ENCODE measurements at regions not wholly inside any gene's neighbourhood (a gene's known extent, or its start where the extent isn't known, plus 50 kb on each side); places are given as distances from the start of the nearest gene placed in this dataset.

DNA sequence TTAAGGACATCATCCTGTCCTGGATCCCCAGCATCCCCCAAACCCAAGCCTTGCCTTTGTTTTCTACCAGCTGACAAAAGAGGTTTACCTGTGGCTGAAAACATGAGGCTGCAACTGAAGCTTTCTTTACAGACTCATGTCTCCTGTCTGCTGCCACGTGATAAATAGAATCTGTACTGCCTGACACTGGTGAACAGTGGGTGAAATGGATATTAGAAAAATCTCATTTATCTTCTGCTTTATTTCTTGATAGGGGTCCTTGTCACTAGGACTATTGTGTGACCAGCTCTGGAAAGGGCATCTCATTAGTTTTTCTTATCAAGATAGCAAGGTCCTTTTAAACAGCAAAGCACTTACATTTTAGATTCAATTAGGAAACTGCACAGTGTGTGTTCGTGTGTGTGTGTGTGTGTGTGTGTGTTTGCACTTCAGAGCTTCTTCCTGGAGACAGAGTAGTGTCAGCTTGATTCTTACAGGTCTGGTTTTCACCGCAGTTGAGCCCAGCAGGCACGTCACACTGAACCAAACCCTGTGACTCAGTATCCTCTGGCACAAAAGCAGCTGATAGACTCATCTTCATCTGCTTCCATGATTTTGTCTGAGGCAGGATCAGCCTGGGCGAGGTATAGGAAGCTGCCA lies 373.5 kb upstream of the CELF2 start:
- no peak for DNase-seq (ENCODE audit: low spot score)

DNA sequence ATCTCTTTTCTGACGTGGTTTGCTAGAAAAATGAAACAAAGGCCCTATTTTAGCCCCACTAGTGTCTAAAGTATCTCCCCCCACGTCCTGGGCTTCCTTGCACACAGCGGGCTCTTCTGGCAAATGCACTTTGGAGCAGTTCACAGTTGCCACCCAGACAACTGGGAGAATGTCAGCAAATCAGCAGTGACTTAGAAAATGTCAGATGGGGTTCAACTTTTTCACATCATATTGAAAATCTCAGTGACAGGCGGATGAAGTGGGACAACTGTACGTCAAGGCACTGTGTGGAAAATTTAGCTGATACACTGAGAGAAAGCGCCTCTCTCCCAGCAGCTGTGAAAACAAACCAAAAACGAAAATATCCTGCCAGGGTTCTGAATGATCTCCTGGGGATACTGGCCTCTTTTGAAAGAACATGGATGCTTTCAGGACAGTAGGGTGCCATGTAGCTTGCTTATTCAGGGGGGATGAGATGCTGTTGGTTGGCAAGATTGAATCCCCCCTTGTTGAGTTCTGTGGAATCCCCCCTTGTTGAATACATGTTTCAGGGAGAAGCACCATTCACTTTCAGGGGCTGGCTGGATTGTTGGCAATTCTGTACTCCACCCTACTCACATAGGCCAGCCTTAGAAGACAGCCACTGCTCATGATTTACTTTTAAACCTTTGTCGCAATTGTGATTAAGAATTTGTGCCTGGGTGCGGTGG lies 372.8 kb upstream of the CELF2 start:
- no peak for DNase-seq (ENCODE audit: low spot score)

DNA sequence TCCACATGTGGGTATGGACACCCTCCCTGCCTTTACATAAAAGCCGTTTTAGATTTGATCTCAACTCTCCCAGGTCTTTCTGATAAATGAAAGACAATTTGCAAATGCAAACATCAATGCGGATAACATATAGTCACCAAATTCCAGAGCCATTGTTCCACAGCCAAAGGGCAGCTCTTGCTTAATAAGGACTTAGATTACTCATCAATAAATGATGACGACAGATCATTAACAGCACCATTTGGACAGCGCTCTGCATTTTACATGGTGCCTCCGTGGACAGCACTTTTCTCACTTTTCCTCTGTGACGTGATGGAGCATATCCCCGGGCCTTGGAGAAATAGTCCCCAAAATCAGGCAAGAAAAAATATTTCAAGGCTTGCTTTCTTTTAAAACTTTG lies 370.3 kb upstream of the CELF2 start:
- DNase-seq (ENCODE audit: low spot score), result no peak

DNA sequence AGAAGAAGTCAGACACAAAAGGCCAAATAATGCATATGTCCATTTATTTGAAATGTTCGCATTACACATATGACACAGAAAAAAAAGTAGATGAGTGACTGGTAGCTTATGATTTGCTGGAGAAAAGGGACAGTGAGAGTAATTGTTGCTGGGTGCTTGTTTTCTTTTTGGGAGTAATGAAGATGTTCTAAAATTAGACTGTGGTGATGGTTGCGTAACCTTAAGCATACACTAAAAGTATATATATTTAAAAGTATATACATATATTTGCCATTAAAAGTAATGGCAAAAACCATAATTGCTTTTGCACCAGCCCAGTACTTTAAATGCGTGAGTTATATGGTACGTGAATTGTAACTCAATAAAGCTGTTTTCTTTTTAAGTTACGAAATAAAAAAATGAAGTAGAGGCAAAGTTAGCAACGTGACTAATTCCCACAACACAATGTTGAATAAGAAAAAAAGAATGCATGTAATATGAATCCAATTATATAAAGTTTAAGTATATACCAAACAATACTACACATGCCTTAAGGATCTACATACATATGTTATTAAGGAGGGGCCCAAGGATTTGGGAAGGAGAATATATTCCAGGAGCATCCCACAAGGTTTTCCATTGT lies 360.4 kb upstream of the CELF2 start:
- DNase-seq (ENCODE audit: low spot score), result no peak

DNA sequence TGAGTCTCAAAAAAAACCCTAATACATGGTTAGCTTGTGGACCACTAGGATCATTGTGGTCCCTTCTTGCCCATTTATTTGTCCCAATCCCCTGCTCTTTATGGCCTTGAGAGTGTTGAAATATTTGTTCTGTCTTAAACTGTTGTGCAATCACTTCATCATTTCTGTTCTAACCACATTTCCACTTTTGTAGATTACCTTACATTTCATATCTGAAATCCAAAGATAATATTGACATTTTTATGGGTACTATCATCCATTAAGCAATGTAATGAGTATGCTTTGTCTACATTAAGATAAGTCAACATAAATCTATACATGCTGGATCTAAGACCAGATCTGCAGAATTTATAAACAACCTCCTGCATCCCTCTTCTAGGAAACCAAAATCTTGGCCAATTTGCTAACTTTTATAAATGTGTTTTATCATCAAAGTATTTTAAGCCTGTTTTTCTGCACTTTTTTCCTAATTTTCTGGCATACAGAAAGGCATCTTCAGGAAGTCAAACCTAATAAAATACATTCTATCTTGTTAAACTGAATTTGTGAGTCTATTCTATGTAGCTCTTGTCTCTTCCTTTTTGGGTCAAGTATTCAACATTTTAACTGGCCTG lies 359.4 kb upstream of the CELF2 start:
- no peak for DNase-seq (ENCODE audit: low spot score)

- no peak for DNase-seq (ENCODE audit: low spot score)
Measured at GRCh38 chr10:10660054-10660453, 357.6 kb upstream of the CELF2 start.

DNA sequence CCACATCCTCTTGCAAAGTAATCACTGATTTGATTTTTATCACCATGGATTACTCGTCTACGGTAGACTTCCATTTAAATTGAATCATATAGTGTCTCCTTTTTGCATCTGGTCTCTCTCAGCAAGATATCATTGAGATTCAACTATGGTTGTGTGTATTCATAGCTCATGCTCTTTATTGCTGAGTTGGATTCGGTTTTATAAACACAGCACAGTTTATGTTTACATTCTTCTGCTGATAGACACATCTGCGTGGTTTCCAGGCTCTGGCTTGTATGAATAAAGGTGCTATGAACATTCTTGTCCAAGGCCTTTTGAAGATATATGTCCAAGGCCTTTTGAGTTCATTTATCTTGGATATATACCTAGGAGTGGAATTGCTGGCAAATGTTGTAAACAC lies 356.5 kb upstream of the CELF2 start:
- DNase-seq (ENCODE audit: low spot score), result no peak

DNA sequence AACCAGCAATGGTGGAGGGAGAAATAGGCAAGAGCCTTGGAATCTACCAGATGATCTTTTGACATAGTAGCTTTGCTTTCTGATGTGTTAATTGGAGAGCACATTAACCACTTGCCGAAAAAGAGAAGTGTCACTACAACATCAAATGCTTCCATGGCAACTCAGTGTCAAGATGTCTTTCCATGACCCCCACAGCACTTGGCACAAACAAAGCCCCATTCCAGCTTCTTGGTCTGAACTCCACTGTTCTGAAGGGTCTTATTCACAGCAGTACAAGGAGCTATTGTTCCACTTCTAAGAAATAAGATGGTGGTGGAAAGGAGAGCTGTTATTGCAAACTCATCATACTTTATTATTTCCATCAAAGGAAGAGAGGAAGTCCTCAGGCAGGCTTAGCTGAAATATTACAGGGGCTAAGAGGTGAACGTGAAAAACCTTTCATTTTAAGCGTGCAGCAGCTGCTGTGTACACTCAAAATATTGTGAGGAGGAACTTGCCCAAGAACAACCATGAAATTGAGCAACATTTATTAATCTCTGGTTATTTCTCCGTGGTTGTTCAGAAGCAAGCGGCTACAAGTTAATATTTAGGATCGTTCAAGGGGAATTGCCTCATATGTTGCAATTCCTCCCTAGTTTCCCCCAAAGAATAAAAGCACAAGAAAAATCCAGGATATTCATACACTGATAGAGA lies 354.8 kb upstream of the CELF2 start:
- DNase-seq (ENCODE audit: low spot score), result no peak

GRCh38 chr10:10663622-10664021 lies 354.1 kb upstream of the CELF2 start:
- no peak for DNase-seq (ENCODE audit: low spot score)

DNA sequence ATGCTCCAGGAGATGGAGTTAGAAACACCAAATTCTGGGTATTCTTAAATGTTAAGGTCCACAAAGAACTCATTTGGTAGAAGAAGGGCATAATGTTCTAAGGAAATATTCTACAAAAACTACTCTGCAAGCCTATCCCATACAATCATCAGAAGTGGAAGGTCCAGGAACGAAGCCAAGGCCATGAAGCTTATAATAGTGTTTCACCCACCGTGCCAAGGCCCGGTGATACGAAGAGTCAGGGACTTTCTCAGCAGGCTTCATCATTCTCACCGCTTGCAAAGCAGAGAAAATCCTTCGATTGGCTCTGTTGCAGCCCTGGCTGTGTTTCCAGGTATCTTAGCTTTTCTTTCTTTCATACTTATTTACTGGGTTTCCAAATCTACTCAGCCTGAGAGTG lies 351.9 kb upstream of the CELF2 start:
- DNase-seq (ENCODE audit: low spot score), result no peak

DNA sequence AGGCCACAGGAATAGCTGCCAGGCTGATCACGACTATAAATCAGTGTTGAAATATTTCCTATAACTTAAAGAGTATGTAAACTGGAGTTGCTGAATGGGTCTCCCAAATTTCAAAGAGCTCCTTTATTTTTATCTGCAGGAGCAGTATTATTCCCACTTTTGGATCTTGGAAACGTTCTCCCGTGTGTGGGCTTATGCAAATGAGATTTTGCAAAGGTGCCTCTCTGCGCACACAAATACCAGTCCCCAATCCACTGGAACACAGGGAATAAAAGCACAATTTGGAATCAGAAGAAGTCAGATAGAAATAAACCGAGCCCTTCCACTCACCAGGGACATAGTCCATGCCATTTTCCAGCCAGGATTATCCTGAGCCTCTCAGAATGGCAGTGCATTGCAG lies 350.2 kb upstream of the CELF2 start:
- DNase-seq (ENCODE audit: low spot score), result no peak

DNA sequence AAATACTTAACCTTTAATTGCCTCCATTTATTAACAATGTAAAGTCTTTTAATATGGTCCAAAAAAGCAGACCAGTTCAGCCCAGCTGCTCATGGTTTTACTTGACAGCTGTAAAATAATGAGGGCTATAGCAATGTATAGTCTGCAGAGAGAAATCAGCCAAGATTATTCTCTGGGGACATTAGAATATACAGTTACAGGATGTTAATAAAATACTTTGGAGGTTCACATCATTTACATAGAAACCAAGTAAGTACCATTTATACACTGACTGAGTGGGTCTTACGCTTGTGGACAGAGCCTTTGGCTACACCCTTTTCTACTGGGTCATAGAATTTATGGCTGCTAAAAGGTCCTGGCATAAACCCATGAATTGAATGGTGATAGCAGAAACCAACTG lies 340.7 kb upstream of the CELF2 start:
- no peak for DNase-seq (ENCODE audit: low spot score)

- DNase-seq (ENCODE audit: low spot score), result no peak
Measured at GRCh38 chr10:10677479-10677878, 340.2 kb upstream of the CELF2 start.

DNA sequence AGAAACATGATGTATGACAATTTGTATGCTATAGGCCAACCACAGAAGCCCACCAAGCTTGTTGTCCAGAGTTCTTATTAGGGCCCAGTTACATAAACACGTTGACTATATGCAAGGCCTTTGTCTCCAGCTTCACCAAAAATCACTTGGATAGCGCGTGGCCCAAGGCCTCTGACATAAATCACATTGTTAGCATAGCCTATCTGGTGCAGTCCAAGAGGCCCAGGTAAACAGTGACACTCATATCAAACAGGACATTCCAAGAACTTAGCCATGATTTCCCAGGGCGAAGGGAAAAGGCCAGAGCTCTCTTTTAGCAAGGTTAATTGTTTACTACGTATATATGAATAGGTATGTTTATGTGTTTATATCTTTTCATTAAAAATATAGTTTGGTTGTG lies 337.2 kb upstream of the CELF2 start:
- DNase-seq (ENCODE audit: low spot score), result no peak

DNA sequence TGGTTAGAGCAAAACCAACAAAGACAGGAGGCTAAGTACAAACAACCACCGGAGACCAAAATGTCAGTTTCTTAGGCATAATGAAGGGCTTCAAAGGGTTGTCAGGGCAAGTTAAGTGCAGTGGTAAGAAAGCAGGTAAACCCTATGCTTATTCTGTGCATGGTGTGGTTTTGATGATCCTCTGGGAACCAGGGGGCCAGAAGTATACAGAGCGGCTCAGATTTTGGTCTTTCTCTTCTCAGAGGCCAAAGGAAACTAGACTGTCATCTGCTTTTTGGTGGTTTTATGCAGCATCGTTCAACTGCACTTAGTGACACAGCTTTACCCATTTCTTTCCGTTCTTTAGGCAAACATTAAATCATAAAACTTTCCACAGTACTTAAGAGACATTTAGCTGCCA lies 332.7 kb upstream of the CELF2 start:
- no peak for DNase-seq (ENCODE audit: low spot score)

- DNase-seq (ENCODE audit: low spot score), result no peak
Measured at GRCh38 chr10:10685566-10685965, 332.1 kb upstream of the CELF2 start.

DNA sequence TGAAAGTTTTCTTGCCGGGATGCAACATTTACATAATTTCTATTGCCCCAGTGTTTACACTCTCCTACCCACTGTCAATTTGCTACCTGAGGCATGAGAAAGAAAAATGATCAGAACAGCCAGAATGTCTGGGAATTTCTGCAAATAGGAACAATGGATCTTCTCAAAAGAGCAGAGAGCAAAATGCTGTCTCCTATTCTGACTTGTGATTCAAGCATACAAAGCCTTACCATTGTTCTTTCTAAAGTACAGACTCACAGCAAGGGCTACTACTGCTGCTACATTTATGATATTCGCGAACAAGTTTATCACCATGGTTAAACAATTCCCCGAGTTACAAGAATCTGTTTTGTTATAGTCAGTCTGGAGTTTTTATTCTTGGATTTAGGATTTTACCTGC lies 329.9 kb upstream of the CELF2 start:
- DNase-seq (ENCODE audit: low spot score), result no peak

- DNase-seq (ENCODE audit: low spot score), result no peak
Measured at GRCh38 chr10:10699427-10699826, 318.2 kb upstream of the CELF2 start.

- no peak for DNase-seq (ENCODE audit: low spot score)
Measured at GRCh38 chr10:10701084-10701611, 316.5 kb upstream of the CELF2 start.

DNA sequence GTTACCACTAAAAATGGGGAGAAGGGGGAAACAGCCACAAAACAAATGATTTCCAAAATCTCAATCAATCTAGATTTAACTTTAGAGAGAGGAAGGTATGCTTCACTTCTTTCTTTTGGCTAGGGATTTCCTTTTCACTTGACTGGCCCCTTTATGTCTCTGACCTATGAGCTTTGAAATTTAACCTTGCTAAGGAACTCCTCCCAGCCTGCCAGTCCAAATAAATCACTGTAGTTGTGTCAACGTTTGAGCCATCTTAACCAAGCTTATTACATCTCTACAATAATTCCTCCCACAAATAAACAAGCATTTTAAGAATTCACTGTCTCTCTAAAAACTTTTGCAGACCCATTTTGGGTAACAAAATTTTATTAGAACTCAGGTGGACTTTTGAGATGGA lies 315.5 kb upstream of the CELF2 start:
- DNase-seq (ENCODE audit: low spot score), result no peak

DNA sequence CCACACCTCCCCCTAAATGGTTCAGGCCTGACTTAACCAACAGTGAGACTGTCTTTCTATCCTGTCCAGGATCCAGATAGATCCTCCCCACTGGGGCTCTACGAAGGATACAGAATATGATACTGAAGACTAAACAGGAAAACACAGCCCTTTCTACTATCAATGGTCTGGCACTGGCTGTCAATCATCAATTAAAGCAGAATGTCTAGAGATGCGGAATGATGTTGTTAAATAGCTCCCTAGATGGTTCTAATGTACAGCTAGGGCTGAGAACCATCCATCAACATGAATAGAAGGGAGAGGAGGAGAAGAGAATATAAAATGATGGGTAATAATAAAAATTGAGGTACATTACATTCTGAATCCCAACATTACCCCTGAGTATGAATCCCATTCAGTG lies 314.3 kb upstream of the CELF2 start:
- no peak for DNase-seq (ENCODE audit: low spot score)

DNA sequence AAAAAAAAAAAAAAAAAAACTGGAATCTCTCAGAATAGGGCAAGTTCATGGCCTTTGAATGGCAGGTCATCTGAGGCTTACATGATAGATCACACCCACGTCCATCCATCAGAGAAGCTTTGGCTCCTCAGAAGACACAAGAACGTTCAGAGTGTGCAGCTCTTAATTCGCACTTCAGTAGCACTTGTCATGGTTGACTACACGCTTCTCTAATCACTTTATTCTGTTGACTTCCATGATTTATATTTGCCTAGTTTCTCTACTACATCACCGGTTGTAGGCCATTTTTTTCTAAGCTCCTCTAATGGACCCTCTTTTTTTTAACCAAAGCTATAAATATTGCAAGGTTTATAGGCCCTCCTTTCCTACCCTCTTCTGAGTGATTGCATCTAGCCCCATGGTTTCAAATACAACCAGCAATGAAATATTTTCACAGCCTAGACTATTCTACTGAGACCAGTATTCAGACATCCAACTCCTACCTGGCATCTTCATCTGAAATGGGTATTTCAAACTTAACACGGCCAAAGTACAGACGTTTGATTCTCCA lies 305.4 kb upstream of the CELF2 start:
- DNase-seq (ENCODE audit: low spot score), result no peak
